Activated naive CD8-positive, alpha-beta T cell treated with anti-CD3 and anti-CD28 coated beads for 36 hours (primary cell): ENCODE measurements at regions not wholly inside any gene's neighbourhood (a gene's known extent, or its start where the extent isn't known, plus 50 kb on each side); places are given as distances from the start of the nearest gene placed in this dataset.
"Not testable (repeated sequence)": the region's sequence is repeated elsewhere in the genome, so short reads cannot be mapped to it uniquely, and the experiment has no call there.

ENCODE experiments used
- DNase-seq: peaks from one replicate; pipeline ENCODE4 v3.0.0; 2021
- H3K27ac Mint-ChIP-seq: one replicate; pipeline ENCODE4 v1.8.0; 2022; ENCODE audit warnings: mild to moderate bottlenecking, moderate library complexity, mixed read lengths
- H3K27me3 Mint-ChIP-seq: one replicate; pipeline ENCODE4 v1.8.0; 2022; ENCODE audit warnings: mild to moderate bottlenecking, mixed read lengths
- H3K36me3 Mint-ChIP-seq: one replicate; pipeline ENCODE4 v1.8.0; 2021; ENCODE audit warnings: mild to moderate bottlenecking, mixed read lengths
- H3K4me1 Mint-ChIP-seq: one replicate; pipeline ENCODE4 v1.8.0; 2021; ENCODE audit warnings: mixed read lengths
- H3K4me3 Mint-ChIP-seq: one replicate; pipeline ENCODE4 v1.8.0; 2022; ENCODE audit warnings: mild to moderate bottlenecking, moderate library complexity, mixed read lengths
- H3K9me3 Mint-ChIP-seq: one replicate; pipeline ENCODE4 v1.8.0; 2022; ENCODE audit warnings: mixed read lengths

- Mint-ChIP-seq H3K27ac (no peak overlapping the region), H3K4me3 (no peak overlapping the region), H3K4me1 (no peaks in the 10 kb centered on the region), H3K9me3 (no peaks in the 10 kb centered on the region), H3K27me3 (no peaks in the 10 kb centered on the region), H3K36me3 (no peaks in the 10 kb centered on the region)
- DNase-seq = no peak
Measured at GRCh38 chrX:25442499-25442898, 426.7 kb upstream of the ARX start.

DNA sequence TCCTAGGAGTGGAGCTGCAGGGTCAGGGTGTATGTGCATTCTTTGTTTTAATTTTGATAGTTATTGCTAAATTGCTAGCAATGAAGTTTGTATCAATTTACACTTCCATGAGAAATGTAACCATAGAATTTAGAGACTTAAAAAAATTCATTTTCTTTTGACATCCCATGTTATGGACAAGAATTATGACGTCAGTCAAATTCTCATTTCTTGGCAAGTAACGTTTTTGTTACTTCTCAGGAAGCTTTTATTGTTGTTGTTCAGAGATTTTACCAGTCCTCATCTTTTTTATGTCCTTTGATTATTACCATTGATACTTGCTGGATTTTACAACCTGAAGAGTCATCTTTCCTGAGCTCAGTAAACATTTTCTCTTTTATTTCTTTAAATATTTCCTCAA lies 417.5 kb upstream of the ARX start:
- Mint-ChIP-seq H3K4me3 (no peak overlapping the region), H3K27ac (no peak overlapping the region), H3K27me3 (no peaks in the 10 kb centered on the region), H3K9me3 (no peaks in the 10 kb centered on the region), H3K4me1 (no peaks in the 10 kb centered on the region), H3K36me3 (no peaks in the 10 kb centered on the region)
- no peak for DNase-seq

- Mint-ChIP-seq H3K36me3 (no peaks in the 10 kb centered on the region), H3K27ac (no peak overlapping the region), H3K9me3 (no peaks in the 10 kb centered on the region), H3K4me1 (no peaks in the 10 kb centered on the region), H3K4me3 (no peak overlapping the region), H3K27me3 (no peaks in the 10 kb centered on the region)
- DNase-seq = no peak
Measured at GRCh38 chrX:25432396-25432795, 416.6 kb upstream of the ARX start.

DNA sequence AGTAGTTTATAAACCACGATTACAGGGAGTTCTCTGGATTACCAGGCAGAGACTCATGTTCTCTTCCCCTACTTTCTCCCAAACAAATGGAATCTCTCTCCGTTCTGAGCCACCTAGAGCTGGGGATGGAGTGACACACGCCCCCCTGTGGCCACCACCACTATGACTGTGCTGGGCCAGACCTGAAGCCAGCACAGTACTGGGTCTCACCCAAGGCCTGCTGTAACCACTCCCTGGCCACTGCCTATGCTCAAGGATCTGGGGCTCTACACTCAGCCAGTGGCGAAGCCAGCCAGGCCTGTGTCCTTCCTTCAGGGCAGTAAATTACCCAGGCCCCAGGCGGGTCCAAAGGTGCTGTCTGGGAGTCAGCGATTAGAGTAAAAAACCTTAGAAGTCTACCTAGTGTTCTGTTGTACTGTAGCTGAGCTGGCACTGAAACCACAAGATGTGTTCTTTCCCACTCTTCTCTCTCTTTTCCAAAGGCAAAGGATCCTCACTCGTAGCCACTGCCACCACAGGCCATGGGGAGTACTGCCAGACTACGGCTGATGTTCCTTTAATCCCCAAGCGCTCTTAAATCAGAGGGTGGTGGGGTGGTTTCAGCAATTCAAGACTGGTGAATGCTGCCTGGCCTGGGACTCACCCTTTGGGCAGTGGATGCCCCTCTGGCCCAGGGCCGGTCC lies 412.2 kb upstream of the ARX start:
- no peaks in the 10 kb centered on the region for H3K27me3 Mint-ChIP-seq
- no peak overlapping the region for H3K4me3 Mint-ChIP-seq
- no peaks in the 10 kb centered on the region for H3K36me3 Mint-ChIP-seq
- no peak overlapping the region for H3K27ac Mint-ChIP-seq
- no peaks in the 10 kb centered on the region for H3K4me1 Mint-ChIP-seq
- H3K9me3 Mint-ChIP-seq = no peaks in the 10 kb centered on the region
- DNase-seq = no peak

GRCh38 chrX:25404163-25404562 lies 388.4 kb upstream of the ARX start:
- H3K27me3 Mint-ChIP-seq, H3K9me3 Mint-ChIP-seq, H3K27ac Mint-ChIP-seq, H3K36me3 Mint-ChIP-seq, DNase-seq, H3K4me3 Mint-ChIP-seq, H3K4me1 Mint-ChIP-seq: not testable (repeated sequence)

DNA sequence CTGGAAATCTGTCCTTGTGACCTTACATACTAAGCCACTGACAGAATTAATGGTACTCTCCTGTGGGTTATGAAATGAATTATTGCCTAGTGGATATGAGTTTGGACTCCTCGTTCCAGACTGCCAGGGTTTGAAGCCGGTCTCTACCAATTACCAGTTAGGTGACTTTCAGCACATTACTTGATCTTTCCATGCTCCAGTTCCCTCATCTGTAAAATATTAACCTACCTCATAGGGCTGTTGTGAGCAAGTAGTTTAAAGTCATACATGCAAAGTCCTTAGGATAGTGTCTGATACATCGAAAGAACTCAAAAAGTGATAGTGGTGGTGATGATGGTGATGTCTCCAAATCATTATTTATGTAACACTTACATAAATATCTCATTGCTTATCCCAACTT lies 373.5 kb upstream of the ARX start:
- no peaks in the 10 kb centered on the region for H3K4me1 Mint-ChIP-seq
- no peak for DNase-seq
- H3K27me3 Mint-ChIP-seq = no peaks in the 10 kb centered on the region
- H3K4me3 Mint-ChIP-seq = no peak overlapping the region
- H3K36me3 Mint-ChIP-seq = no peaks in the 10 kb centered on the region
- H3K27ac Mint-ChIP-seq = no peak overlapping the region
- H3K9me3 Mint-ChIP-seq = no peaks in the 10 kb centered on the region

DNA sequence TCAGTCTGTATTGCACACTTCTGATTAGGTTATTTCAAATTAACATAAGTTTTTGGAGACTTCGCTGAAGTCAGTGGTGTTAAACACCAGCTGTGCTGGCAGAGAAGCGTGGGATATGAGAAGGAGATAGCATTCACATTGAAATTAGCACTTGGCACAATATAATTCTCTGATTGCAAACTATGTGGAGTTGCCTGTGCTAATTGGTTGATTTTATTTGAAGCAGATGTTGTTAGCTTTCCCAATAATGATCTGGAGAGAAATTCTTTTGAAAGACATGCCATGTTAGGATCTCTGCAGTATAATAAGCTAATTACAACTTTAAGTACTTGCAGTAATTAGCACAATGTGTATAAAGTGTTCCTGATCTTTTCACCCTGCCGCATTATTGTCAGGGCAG lies 367.4 kb upstream of the ARX start:
- Mint-ChIP-seq H3K9me3 (no peaks in the 10 kb centered on the region), H3K4me1 (no peaks in the 10 kb centered on the region), H3K4me3 (no peak overlapping the region), H3K36me3 (no peaks in the 10 kb centered on the region), H3K27ac (no peak overlapping the region), H3K27me3 (no peaks in the 10 kb centered on the region)
- no peak for DNase-seq

DNA sequence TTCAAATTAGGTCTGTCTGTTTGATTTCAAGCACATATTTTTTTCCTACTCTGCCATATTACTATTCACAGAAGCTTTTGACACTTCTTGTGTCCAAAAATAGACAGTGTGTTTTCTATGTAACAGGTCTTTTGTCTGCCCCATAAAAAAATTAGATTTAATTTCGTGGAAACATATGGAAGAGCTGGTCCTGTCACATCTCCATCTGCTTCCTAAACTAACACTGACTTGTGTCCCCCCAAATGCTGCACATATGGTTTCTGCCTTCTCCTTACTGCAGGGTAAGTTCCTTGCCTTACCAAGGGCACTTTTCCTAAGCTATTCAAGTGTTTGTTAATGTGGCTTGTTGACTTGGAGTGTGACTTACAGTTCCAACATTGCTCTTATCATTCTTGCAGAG lies 340.7 kb upstream of the ARX start:
- H3K9me3 Mint-ChIP-seq = peaks cover 3% of the 10 kb centered on the region
- H3K4me3 Mint-ChIP-seq = no peak overlapping the region
- H3K4me1 Mint-ChIP-seq = no peaks in the 10 kb centered on the region
- H3K27ac Mint-ChIP-seq = no peak overlapping the region
- no peaks in the 10 kb centered on the region for H3K36me3 Mint-ChIP-seq
- no peaks in the 10 kb centered on the region for H3K27me3 Mint-ChIP-seq
- no peak for DNase-seq

DNA sequence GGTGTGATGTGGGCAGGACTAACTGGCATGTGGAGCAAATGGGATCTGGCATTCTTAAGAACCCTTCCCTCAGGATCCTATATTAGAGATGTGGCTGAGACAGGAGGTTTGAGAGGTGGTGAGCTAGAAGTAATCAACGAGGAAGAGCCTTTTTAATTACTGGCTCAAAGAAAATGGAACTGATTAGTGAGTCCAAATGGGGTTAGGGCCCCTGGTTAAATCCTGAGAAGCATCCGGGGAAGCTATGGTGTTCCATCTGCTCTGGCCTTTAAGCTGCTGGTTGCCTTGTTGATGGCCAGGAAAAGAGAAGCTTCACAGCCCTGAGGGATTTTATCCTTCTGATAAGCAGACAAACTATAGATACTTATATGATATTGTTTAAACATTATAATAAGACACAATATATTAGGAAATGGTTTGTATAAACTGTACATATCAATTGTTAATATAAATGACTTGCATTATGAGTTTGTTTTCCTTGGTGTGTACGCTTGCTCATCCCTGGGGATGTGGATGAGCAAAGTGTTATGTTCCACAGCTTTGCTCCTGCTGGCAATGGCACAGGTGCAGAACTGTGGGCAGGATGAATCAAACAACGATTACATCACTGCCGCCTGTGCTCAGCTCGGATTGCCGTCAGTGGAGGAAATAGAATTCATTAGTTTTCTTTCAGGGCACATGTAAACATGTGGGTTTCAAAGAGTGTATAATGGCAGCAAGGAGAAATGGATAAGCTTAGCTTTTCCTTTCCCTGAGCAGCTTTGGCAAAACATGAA lies 328.6 kb upstream of the ARX start:
- Mint-ChIP-seq H3K27ac (no peak overlapping the region), H3K36me3 (no peaks in the 10 kb centered on the region), H3K4me3 (no peak overlapping the region), H3K4me1 (no peaks in the 10 kb centered on the region), H3K9me3 (peaks cover 2% of the 10 kb centered on the region), H3K27me3 (no peaks in the 10 kb centered on the region)
- DNase-seq = no peak

DNA sequence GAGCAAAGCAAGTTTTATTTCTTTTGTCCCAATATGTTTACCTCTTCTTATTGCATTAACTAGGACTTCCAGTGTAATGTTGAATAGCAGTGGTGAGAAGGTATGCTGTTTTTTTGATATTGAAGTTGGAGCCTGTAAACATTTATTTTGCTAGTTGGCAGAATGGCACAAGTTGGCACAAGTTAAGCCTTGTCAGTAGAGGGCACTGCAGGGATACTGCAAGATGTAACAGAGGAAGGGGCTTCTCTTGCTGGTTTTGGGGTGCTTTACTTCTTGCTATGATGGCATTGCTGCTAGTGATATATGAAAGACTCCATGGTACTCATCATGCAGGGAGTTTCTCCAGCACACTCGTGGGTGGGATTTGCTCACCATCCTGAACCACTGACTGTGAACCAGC lies 327.3 kb upstream of the ARX start:
- Mint-ChIP-seq H3K27ac (no peak overlapping the region), H3K36me3 (no peaks in the 10 kb centered on the region), H3K4me1 (no peaks in the 10 kb centered on the region), H3K4me3 (no peak overlapping the region), H3K9me3 (peaks cover 2% of the 10 kb centered on the region), H3K27me3 (no peaks in the 10 kb centered on the region)
- no peak for DNase-seq

- no peaks in the 10 kb centered on the region for H3K27me3 Mint-ChIP-seq
- peaks cover 4% of the 10 kb centered on the region for H3K9me3 Mint-ChIP-seq
- H3K36me3 Mint-ChIP-seq = no peaks in the 10 kb centered on the region
- H3K4me3 Mint-ChIP-seq = no peak overlapping the region
- H3K4me1 Mint-ChIP-seq = no peaks in the 10 kb centered on the region
- no peak for DNase-seq
- H3K27ac Mint-ChIP-seq = no peak overlapping the region
Measured at GRCh38 chrX:25337841-25338240, 322.1 kb upstream of the ARX start.

- H3K4me1 Mint-ChIP-seq = no peaks in the 10 kb centered on the region
- H3K4me3 Mint-ChIP-seq = no peak overlapping the region
- no peaks in the 10 kb centered on the region for H3K27me3 Mint-ChIP-seq
- no peaks in the 10 kb centered on the region for H3K36me3 Mint-ChIP-seq
- no peak for DNase-seq
- H3K9me3 Mint-ChIP-seq = no peaks in the 10 kb centered on the region
- H3K27ac Mint-ChIP-seq = no peak overlapping the region
Measured at GRCh38 chrX:25300994-25301393, 285.2 kb upstream of the ARX start.

DNA sequence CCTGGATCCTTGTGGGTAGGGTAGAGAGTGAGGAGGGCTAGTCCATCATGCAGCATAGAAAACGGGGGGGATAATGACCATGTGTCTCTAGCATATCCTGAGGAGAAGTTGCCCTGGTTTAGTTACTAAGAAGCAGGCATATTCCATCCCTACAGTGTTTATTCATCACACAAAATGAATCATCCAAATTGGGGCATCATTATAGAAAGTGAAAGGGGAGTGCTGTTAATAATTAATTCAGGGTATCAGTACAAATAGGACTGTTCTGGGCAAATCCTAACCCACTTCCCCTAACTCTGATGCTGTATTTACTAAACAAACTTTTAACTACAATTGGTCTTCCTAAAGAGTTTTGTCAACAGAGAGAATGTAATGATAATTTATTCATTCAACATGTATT lies 281.1 kb upstream of the ARX start:
- no peak overlapping the region for H3K4me3 Mint-ChIP-seq
- DNase-seq = no peak
- H3K4me1 Mint-ChIP-seq = no peaks in the 10 kb centered on the region
- no peak overlapping the region for H3K27ac Mint-ChIP-seq
- no peaks in the 10 kb centered on the region for H3K36me3 Mint-ChIP-seq
- no peaks in the 10 kb centered on the region for H3K9me3 Mint-ChIP-seq
- no peaks in the 10 kb centered on the region for H3K27me3 Mint-ChIP-seq

GRCh38 chrX:25295466-25295865 lies 279.7 kb upstream of the ARX start:
- Mint-ChIP-seq H3K36me3 (no peaks in the 10 kb centered on the region), H3K27ac (no peak overlapping the region), H3K4me1 (no peaks in the 10 kb centered on the region), H3K4me3 (no peak overlapping the region), H3K9me3 (no peaks in the 10 kb centered on the region), H3K27me3 (no peaks in the 10 kb centered on the region)
- DNase-seq = no peak

DNA sequence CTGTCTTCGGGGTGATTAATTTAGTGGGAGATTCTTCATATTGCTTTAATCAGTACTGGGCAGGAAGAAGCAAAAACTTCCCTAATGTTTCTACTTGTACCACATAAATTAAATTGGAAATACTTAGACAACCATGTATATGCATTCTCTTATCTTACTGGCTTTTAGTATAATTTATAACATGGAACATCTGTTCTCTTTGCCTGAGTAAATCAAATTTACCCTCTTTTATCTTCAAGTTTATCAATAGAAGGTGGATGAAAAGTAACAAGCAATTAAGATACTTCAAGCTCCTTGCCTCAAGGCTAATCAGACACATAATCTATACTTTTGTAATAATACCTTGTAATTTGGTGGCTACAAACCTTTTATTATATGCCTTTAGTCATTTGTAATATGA lies 274.4 kb upstream of the ARX start:
- no peak overlapping the region for H3K27ac Mint-ChIP-seq
- H3K4me1 Mint-ChIP-seq = no peaks in the 10 kb centered on the region
- no peak for DNase-seq
- no peak overlapping the region for H3K4me3 Mint-ChIP-seq
- no peaks in the 10 kb centered on the region for H3K36me3 Mint-ChIP-seq
- H3K9me3 Mint-ChIP-seq = no peaks in the 10 kb centered on the region
- no peaks in the 10 kb centered on the region for H3K27me3 Mint-ChIP-seq

DNA sequence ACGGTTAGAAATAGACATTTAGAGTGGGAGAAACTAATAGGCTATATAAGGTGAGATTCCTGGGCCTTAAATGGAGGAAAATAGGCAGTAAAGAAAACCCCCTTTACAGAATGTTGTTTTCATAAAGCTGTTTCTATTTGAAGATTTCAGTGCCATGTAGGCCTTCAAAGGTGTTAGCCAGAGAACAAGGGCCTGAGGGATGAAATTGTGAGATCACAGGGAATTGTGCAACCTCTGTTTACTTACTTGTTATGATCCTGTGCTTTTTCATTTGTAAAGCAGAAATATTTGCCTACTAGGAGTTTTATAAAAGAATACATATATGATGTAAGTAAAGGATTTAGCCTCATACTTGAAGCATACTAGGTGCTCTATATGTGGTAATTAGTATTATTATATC lies 272.9 kb upstream of the ARX start:
- no peak for DNase-seq
- Mint-ChIP-seq H3K9me3 (no peaks in the 10 kb centered on the region), H3K27ac (no peak overlapping the region), H3K4me1 (no peaks in the 10 kb centered on the region), H3K4me3 (no peak overlapping the region), H3K36me3 (no peaks in the 10 kb centered on the region), H3K27me3 (no peaks in the 10 kb centered on the region)
